Fibroblast of skin of left quadriceps (primary cell): ENCODE measurements at regions not wholly inside any gene's neighbourhood (a gene's known extent, or its start where the extent isn't known, plus 50 kb on each side); places are given as distances from the start of the nearest gene placed in this dataset.

Experiments used
- DNase-seq, 2 experiments: peaks; one replicate each; pipeline ENCODE4 v3.0.0-alpha.2; 2013; ENCODE audit warnings: low read depth in 2 of 2

DNA sequence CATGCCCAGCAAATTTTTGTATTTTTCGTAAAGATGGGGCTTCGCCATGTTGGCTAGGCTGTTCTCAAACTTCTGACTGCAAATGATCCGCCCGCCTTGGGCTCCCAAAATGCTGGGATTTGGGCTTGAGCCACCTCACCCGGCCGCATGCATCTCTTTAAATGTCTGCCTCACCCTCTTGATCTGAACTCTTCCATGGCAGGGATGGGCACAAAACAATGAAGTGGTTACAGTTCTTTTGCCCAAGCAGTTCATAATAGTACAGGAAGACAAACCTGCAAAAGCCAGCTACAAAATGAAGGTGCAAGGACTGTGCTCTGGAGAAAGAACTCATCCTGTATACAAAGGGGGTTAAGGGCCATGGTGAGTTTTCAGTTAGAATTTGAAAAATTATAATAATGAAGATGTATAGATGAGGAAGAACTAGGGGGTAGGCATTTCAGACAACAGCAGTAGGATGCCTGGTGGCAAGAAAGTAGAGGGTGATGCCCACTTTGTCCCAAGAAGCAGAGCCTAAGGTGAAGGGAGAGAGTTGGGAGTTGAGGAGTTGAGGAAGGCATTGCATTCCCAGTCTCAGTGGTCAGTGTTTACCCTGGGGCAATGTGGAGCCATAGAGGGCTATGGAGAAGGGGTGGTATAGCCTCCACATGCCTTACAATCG is 160.8 kb upstream of the MYCN start:
- DNase-seq: no peak

DNA sequence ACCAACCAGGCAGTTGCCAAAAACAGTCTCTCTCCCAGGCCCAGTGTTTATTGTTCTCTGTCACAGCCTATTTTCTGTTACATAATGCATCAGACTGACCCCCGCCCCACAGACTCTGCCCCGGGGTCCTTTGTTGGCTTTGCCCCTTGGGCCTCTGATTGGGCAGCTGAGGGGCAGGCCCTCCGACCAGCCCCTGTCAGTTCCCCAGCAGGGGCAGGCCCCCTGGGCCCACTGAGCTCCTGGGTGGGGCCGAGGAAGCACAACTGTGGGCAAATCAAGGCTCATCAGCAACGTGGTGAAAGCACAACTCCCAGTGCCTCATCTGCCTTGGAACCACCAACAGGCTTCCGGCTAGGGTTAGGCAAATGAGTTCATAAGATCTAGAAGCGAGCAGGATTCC is 160.1 kb upstream of the MYCN start:
- DNase-seq: no peak

DNA sequence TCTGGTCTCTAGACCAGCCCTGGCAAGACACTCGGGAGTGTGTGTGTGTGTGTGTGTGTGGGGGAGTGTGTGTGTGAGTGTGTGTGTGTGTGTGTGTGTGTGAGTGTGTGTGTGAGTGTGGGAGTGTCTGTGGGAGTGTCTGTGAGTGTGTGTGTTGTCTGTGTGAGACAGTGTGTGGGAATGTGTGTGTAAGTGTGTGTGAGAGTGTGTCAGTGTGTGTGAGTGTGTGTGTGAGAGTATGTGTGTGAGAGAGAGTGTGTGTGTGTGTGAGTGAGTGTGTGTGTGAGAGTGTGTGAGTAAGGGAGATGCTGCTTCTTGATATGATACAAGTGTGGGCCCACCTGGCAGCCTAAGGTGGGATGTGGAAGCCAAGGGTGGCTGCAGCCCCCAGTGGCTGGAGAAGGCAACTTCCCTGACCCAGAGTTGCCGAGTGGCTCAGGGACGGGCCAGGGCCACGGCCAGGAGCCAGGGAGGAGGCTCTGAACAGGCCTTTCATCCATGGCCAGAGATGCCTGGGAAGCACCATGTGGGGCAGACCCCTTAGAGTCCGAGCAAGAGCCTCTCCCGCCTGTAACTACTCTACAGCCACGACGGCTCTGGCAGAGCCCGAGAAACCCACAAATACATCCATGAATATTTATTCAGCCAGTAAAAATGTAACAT is 159.3 kb upstream of the MYCN start:
- no peak for DNase-seq

DNA sequence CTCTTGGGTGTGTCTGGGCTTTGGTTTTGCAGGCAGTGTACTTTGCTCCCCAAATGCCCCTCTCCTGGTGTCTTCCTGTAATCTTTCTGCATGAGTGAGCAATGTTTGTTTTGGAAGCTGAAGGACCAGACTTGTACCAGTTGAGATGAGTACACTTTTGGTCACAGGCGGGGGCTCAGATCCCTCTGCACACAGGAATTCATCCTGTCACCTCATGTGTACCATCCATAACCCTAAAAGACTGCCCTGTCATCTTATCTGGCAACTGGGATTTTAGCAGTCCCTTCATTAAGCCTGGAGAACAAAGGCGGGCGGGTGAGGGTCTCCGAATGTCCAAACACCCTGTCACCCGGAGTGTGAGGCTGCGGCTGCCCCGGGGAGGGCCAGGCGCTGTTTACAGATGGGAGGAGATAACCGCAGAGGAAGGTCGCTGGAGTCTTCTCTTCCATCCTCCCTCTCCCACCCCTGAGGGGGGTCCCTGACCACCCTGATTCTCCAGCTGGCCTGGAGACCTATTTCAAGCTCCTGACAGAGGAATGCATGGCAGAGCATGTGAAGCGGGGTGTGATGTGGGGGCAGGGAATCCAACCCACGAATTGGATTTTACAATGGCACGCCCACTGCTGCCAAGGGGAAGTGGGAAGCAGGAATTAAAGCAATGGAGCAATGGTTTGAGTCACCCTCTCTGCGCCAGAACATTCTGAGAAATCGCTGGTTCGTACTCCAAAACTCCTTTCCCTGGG is 158.2 kb upstream of the MYCN start:
- peak in 1 of 2 experiments; percentile 3 for DNase-seq

DNA sequence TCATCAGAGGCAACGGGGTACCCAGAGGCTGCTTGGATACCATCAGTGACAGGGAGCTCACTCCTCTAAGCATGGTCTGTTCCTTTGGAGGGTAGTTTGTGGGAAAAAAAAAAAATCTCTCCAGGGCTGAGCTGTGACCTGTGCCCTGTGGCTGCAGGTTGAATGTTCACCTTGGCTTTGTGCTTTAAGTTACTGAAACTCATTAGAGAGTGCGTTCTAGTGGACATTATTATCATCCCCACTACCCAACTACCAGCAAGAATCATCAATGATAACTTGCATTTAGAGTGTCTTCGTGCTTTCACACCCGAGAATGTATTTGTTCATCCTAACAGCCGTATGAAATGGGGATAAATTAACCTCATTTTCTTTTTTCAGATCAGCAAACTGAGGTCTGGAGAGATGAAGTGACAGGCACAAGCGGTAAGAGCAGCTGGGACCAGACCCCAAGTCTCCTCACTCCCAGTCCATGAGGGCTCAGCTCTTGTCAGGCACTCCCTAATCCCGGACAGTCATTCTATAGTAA is 157.5 kb upstream of the MYCN start:
- no peak for DNase-seq

DNA sequence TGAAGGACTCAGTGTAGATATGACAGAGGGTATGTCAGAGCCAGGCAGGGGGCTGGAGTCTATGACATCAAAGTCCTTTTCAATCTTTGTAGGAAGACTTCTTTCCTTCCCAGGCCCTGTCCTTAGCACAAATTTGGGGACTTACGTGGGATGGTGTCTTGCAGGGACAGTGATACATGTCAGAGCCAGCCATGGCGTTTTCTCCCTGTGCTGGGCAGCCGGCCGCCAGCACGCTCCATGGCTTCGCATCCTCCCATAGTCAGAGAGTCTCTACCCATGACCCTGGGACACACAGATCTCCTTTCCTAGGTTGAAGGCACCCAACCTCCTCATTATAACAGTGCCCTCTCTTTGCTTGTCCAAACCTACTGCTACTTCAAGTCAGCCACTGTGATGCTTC is 156.9 kb upstream of the MYCN start:
- DNase-seq: no peak

DNA sequence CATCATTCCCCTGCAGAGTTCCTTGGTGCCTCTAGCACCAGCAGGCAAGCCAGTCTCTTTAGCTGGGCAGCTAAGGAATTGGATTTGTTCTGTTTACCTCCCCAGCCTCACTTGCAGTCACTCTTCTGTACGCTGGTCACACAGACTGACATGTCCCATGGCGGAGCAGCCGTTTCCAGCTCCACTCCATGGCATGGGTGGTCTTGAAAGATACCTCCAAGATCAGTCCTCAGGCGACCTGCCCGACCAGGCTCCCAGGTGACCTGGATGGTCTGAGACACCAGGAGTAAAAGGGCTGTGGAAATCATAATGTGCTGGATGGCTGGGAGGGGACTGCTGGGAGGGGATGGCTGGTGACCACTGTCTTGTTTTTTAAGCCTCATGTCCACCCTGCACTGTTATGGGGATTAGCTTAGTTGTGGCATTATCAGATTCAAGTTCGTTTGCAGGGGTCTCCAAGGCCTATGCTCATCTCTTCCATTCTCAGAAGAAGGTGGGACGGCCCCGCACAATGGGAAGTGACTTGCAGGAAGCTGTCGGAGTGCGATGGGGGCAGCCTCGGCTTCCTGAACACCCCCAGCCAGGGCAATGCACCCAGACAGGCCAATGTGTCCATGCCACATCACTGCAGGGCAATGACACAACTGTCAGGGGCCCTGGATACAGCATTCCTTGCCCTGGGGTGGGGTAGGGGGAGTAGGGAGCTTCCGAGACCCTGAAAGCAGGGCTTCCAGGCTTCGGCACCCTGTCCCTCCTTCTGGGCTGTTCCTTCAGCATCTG is 156.1 kb upstream of the MYCN start:
- DNase-seq: no peak

DNA sequence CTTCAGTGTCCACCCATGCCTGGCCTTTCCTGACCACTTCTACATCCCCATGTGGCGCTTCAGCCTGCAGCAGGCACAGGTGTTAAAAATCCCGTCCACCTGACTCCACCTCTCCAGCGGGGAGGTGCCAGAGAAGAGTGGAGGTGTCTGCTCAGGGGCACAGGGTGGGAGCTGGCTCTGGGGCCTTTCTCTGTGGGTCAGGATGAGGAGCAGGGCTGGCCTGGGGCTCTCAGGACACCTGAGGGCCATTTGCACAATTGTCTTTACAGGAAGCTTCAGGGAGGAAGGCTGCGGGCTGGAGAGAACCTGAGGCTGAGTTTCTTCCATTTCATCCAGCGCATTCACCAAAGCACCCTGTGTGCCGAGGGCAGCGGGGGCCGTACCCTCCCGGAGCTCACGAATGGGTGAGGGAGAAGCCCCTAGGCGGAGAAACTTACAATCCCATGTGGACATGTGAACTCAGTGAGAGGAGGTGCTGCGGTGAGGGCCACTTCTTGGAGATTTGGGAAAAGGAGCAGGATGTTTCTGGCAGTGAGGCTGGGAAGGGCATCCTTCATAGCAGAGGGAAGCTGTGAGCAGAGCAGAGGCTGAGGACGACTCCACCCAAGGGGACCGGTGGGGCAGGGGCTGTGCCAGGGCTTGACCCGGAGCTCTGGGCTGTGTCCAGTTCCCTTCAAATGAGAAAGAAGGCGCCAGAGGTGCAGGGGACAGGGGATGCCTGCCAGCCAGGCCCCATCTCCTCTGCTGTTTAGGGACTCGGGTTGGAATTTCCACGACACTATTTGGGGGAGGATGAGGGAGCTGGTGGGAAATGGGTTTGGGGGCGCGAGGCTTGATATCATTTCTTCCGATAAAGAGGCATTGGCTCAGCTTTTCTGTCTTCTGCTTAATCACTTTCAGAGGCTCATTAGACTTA is 155.2 kb upstream of the MYCN start:
- no peak for DNase-seq

DNA sequence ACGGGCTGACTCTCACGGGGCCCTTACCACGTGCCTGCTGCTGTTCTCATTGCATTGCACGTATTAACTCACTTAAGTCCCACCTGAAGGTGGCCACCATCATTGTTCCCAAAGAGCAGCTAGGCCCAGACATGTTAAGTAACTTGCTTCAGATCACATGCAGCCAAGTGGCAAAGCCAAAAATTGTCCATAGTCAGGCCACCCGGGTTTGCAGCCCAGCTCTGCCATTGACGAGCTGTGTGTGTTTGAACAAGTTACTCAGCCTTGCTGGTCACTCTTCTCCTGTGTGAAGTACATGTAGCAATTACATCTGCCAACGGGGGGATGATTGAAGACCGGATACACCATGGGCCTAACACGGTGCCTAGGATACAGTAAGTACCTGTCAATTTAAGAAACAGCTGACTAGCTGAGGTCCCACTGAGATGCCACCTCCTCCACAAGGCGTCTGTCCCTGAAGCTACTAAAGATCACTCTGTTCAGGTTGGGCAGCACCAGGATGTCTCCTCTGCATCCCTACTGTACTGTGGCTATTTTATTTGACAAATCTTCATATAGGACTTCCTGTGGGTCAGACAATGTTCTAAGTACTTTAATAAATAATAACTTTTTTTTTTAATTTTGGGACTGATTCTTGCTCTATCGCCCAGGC is 154.2 kb upstream of the MYCN start:
- no peak for DNase-seq

DNA sequence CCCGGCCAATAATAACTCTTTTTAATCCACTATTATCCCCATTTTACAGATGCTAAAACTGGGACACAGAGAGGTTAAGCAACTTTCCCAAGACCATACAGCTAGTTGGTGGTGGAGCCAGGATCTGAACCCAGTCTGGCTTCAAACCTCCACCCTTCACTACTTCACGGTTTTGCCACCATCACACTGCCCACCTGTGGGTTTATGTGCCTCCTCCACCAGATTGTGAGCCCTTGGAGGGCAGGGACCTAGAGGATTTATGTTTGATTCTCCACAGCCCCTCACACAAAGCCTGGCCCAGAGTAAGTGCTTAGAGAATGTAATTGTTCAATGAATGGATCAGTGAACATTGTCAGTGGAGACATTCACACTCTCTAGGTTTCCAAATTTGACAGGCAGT is 153.4 kb upstream of the MYCN start:
- DNase-seq: no peak

DNA sequence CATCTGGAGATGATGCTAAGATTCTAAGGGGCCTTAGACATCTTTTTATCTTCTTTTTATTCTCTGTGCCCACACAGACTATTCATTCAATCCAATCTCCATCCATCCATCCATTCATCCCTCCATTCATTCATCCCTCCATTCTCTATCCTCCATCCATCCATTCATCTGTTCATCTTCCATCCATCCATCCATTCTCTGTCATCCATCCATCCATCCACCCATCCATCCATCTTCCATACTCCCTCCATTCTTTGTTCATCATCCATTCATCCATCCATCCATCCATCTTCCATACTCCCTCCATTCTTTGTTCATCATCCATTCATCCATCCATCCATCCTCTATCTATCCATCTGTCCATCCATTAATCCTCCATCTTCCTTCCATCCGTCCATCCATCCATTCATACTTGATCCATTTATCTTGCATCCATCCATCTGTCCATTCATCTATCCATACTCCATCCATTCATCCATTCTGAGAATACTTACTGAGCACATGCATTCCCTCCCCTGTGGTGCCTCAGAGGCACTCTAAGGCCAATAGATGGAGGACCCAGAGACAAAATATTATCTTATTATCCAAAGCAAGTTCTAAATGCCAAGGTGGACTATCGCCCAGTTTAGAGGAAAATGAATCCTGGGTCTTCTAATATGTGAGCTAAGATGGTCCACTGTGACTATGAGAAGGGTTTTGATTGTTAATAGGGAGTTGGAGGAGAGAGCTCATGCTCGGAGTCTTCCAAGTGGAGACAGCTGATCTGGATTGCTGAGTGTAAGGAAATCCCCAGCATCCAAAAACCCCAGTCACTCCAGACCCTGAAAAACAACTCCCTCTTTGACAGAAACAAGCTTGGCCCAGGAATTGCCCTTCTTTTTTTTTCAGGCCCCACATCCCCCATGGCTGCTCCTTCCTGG is 152.6 kb upstream of the MYCN start:
- DNase-seq: no peak

DNA sequence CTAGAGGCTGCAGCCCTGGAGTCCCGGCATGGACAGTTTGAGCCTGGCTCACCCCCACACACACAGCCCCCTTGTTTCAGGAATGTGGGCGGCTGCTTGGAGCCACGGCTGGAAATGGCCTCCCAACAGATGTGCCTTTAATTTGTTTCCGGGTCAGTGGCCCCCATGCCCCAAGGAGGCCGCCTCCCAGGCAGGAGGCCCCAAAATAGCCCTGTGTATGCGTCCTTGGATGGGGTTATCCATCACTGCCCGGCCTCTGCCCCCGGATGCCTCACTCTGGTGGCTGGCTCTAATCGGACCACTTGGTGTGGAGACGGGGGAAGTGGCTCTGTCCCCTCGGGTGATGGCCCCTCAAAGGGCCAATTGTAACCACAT is 151.9 kb upstream of the MYCN start:
- DNase-seq: no peak

DNA sequence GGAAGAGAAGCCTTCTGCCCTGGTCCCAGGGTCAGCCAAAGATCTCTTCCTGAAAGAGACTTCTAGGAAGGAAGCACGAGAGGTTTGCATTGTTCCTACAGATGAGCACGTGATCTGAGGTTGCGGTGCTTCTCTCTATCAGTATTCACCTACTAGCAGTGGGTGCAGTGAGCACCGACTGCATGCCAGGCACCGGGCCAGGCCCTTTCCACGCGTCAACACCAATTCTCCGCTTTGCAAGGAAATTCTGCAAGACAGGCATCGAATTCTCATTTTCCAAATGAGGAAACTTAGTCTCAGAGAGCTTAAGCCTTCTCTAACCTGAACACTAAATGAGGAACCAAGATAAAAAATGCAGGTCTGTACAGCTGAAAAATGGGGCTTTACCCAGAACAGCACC is 151.5 kb upstream of the MYCN start:
- DNase-seq: no peak

DNA sequence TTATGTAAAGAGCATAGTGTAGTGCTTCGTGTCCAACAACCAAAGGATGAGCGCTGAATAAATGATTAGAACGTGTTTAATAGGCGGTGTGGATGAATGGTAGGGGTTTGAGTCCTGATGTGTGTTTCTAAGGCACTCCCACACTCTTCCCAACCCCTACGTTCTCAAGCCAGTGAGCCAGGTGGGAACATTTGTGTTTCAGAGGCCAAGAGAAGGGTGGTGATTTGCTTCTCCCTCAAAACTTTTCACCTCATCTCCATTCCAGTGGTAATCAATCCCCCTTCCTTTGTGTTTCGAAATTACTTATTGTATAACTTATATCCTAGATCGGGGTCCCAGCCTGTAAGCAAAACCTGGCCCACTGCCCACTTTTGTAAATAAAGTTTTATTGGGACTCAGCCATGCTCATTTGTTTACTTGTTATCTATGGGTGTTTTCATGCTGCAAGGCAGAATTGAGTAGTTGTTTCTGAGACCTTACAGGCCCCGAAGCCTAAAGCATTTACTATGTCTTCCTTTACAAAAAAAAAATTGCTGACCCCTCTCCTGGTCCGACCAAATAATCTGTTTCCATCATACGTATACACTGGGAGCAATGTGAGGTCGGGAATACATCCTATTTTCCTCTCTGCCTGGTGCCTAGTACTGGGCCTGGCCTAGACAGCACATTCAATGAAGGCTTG is 150.8 kb upstream of the MYCN start:
- DNase-seq: no peak

DNA sequence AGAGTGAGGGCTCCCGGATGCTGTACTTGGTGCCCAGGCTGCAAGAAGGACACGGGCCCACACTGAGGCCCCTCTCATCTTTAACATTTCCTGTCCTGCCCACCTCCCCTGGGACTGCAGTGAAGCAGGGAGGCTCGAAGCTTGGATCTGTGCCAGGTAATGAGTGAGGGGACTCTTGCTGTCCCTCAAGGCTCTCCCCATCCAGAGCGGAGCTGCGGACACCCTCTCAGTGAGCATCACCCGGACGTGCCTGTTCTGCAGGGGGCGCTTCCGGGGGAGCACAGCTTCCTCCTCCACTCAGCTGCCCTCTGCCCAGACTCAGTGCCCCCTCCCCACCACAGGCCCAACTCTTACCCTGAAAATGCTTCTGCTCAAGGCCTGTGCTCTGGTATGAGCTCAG is 150.0 kb upstream of the MYCN start:
- DNase-seq: no peak

DNA sequence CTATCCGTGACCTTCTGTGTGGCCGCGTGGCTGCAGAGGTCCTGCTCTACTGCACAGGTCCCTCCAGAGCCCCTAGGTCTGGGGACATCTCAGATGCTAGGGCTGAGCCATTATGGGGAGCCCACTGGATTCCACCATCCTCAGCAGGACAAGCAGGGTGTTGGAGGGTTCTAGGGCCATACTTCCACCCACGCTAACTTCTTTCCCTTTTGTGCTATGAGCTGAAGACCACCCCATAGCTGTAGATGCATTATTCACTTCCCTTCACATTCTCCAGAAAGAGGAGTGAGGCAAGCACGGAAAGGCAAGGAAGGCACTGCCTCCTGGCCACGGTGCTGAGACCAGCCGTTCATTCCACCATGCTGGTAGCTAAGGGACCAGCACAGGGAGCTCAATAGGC is 149.5 kb upstream of the MYCN start:
- DNase-seq: no peak

DNA sequence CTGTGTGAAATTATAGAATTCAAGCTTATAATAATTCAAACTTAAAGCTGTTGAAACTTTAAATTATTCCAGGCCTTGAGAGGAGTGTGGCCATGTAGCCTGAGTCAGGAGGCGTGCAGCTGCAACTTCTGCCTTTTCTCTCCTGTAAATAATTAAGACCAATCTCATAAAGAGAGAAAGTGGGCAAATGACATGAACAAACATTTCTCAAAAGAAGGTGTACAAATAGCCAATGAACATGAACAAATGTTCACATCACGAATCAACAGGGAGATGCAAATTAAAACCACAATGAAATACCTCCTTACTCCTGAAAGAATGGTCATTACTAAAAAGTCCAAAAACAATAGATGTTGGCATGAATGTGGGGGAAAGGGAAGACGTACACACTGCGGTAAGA is 149.1 kb upstream of the MYCN start:
- no peak for DNase-seq

DNA sequence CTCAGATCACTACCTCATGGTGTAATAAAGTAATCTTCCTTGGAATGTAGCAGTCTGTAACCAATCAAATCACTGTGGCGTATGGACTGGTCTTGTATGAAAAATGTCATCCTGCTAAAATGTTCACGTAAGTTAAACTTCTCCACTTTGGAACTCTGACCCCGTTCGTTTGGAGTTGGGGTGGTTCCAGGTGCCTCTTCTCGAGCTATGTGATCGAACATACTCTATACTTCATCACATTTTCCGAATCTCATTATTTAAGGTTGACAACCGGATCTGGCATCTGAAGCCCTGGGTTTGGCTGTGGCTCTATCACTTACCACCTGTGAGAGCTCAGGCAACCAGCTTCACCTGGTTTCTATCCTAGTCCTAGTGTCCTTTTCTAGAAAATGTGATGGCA is 148.0 kb upstream of the MYCN start:
- DNase-seq: no peak
